ENCODE measurements at regions not wholly inside any gene's neighbourhood (a gene's known extent, or its start where the extent isn't known, plus 50 kb on each side); places are given as distances from the start of the nearest gene placed in this dataset.

- DNase-seq (ENCODE audit: low read depth, low spot score): no peak
Measured at GRCh38 chr3:72405943-72406566, 442.2 kb downstream of the SHQ1 start.

GRCh38 chr3:72401005-72401545 lies 447.2 kb downstream of the SHQ1 start:
- DNase-seq (ENCODE audit: low read depth, low spot score): no peak

DNA sequence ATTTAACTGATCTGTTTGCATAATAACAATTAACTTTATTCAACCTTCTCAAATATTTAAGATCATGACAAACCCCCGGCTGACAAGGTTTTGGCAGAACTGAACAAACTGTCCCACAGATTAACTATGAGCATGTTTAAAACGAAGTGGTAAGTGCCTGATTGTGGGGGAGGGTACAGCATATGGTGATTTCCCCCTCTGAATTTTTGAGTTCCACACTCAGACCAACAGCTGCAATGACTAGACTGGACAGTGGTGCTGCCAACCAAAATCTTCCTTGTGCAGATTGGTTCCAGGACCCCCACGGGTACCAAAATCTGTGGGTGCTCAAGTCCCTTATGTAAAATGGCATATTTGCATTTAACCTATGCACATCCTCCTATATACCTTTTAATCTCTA lies 449.5 kb downstream of the SHQ1 start:
- DNase-seq (ENCODE audit: low read depth, low spot score): no peak

DNA sequence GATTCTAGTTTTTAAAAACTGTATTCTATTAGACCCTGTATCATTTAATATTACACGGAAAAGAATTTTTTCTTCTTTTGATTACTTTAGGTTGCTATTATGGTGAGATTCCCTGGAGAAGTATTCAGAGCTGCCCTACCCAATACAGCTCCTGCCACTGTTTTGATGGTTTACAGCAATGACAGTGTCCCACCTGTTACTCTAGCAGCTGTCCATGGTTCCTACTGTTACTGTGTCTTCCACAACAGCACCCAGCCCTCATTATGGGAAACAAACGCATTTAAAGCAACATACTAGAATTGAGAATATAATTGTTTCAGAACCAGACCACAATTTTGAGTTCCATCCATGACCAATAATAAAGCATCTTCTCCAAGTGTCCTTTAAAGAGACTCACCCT lies 450.7 kb downstream of the SHQ1 start:
- no peak for DNase-seq (ENCODE audit: low read depth, low spot score)

GRCh38 chr3:72396899-72397298 lies 451.3 kb downstream of the SHQ1 start:
- no peak for DNase-seq (ENCODE audit: low read depth, low spot score)

- no peak for DNase-seq (ENCODE audit: low read depth, low spot score)
Measured at GRCh38 chr3:72395776-72396311, 452.4 kb downstream of the SHQ1 start.

DNA sequence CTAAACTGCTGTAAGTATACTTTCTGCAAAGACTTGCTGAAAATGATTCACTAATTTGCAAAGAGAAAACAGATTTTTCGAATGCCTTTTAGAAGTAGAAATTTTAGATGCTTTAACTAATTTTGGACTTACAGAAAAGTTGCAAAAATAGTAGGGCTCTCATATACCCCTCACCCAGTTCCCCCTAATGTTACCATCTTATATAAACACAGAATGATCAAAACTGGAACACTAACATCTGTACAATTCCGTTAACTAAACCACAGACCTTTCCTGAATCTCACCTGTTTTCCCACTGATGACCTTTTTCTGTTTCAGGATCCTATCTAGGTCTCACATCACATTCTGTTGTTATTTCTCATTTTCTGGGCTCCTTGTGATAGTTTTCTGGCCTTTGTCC lies 454.8 kb downstream of the SHQ1 start:
- DNase-seq (ENCODE audit: low read depth, low spot score): no peak

DNA sequence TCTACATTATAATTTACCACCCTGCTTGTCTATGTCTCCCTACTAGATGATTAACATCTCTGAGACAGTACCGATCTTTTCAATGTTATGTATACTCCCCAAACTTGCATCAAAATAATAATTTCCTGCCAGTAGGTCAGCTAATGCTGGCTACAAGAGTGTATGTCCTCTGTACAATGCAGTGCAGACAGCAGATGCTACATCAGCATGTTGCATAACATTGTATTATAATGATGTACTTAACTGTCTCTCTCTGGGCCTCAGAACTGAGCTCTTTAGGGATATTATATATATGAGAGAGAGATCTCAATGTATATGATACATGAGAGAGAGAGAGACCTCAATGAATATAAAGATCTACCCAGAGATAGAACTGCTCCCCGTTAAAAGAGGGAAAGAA lies 456.6 kb downstream of the SHQ1 start:
- DNase-seq (ENCODE audit: low read depth, low spot score): no peak

DNA sequence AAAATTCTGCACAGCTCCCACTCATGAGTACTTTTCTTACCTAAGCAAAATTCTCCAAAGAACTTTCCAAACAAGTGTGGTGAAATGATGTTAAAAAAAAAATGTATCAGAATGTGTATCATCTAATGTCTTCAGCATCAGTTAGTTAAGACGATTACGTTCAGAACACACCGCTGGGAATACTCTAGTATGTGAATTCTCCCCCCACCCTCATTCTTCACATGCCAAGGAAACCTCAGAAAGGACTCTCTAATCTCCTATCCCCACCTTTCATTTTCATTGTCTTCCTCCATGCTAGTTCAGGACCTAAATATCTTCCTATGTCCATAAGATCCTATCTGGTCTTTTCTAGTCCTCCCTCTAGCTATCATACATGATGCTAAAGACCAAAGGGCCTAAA lies 457.4 kb downstream of the SHQ1 start:
- peak; percentile 52 for DNase-seq (ENCODE audit: low read depth, low spot score)

- DNase-seq (ENCODE audit: low read depth, low spot score): no peak
Measured at GRCh38 chr3:72388644-72389043, 459.6 kb downstream of the SHQ1 start.

DNA sequence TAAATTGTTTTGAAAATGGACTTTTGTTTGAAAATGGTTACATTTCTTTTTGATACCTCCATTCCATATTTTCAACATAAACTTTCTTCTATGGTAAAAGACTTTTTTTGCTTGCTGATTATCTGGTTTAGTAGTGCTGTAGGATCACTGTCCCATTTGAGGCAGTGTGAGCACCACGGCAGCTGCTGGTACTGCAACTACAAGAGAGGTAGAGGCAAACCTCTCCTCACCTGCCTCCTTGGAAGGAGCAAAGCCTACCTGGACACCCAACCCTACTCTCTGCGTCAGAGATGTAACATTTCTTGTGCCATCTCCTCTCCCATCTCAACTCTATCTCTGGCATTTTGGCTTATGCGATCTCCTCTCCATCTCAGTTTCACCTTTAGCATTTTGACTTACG lies 460.1 kb downstream of the SHQ1 start:
- DNase-seq (ENCODE audit: low read depth, low spot score): no peak

- no peak for DNase-seq (ENCODE audit: low read depth, low spot score)
Measured at GRCh38 chr3:72386327-72387000, 461.8 kb downstream of the SHQ1 start.

DNA sequence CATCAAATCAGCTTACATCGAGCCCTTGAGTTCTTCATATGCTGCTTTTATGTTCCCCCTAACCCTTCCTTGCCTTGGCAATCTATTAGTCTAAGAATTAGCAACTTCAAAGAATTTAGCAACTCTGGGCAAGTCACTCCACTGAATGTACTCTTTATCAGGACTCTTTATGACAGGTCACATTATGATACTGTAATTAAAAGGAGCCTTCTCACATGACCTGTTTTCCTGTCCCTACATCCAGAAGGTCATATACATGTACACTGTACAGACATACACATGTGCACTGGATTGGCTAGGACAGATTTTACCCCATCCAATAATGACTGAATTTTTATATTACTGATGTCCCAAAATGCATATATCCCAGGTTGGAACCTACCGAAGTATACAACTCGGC lies 463.1 kb downstream of the SHQ1 start:
- DNase-seq (ENCODE audit: low read depth, low spot score): no peak

DNA sequence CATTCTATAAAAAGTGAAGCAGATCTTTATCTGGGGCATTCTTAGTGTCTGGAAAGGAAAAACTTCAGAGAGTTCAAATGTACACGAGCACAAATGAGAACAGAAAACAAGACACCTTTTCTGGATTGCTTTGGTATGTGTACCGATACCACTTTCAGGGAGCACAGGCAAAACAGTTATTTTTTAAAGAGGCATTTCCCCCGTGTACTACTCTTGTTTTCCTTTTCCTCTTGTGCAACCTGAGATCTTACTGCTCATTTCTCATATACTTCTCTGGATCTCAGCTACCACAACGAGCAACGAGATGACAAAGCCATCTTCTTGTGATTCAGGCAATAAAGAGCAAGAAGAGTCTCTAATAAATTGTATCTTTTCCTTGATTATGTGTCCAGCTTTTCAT lies 463.6 kb downstream of the SHQ1 start:
- no peak for DNase-seq (ENCODE audit: low read depth, low spot score)

GRCh38 chr3:72383883-72384282 lies 464.4 kb downstream of the SHQ1 start:
- DNase-seq (ENCODE audit: low read depth, low spot score): no peak

- no peak for DNase-seq (ENCODE audit: low read depth, low spot score)
Measured at GRCh38 chr3:72383230-72383629, 465.0 kb downstream of the SHQ1 start.

- no peak for DNase-seq (ENCODE audit: low read depth, low spot score)
Measured at GRCh38 chr3:72382460-72382859, 465.8 kb downstream of the SHQ1 start.

DNA sequence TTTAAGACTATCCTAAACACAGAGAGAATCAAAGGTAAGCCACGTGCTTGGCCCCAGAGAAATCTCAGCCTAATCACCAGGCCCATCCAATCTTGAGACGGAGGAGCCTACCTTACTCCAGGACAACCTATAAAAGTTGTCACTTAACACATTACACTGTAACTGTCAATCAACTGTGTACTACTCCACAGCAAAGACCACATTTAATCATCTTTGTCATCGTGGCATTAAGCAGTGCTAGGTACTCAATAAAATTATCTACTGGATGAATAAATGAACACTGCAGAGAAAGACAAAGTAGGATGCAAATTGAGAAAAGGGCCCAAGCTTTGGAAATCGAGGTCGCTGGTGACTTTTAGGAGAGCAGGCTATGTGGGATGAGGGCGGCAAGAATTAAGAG lies 466.7 kb downstream of the SHQ1 start:
- DNase-seq (ENCODE audit: low read depth, low spot score): no peak

DNA sequence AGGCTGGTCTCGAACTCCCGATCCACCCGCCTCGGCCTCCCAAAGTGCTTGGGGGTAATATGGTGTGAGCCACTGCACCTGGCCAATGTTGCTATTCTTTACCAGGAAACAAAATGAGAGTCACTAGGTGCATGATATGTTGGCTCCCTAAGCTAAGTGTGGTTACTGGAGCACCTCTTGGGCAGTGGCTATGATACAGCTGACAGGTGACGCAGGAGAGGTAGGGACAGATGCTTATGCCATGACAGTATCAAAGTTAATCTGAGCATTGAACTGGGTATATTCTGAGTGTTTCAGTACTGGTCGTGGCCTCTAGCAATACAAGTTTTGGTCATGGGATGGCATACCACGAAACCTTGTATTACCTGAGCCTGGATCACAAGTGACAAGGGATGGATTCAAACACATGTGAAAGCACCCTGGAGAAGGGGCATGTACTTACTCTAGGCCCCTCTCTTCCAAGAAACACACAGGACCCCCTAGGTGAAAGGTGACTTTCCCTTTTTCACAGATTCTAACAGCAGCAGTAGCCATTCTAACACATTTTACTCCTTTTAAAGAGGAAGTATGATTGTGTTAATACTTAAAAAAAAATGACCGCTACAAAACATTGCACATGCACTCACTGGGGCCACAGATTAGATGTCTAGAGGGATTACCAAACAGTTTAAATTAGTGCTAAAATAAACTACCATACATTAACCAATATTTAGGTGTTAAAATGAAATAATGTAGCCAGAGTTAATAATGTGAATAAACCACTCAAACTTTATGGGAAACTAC lies 467.3 kb downstream of the SHQ1 start:
- DNase-seq (ENCODE audit: low read depth, low spot score): no peak

GRCh38 chr3:72380193-72380592 lies 468.1 kb downstream of the SHQ1 start:
- peak; percentile 73 for DNase-seq (ENCODE audit: low read depth, low spot score)

DNA sequence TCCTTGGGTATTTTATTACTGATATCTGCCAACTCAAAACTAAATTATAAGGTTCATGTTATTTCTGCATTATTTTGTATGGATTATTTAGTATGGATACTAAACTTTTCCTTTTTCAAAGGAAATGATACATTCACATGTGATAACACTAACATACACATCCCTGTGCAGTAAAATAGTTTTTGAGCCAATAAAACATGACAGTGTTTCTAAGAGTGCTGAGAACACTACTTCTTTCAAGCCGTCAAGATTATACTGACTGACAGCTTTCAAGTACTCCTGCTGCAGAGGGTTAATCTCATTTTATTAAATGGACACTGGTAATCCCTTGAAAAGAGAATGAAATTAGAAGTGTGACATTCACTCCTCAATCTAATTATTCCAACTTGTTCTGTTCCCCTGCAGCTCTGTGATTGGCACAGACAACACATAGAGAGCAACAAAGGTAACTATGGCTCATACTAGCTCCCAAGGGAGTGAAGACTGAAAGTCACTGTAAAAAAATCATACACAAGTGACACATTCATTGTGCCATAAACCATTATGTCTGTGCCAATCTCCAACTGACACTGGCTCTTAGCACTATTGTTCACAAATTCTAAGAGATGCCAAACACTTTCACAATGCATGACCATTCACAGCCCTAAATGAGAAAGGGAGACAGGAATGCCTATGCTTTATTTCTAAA lies 468.6 kb downstream of the SHQ1 start:
- DNase-seq (ENCODE audit: low read depth, low spot score): no peak

GRCh38 chr3:72378287-72378686 lies 470.0 kb downstream of the SHQ1 start:
- no peak for DNase-seq (ENCODE audit: low read depth, low spot score)

Measured in astrocyte of the hippocampus (primary cell).